Keratinocyte (primary cell): ENCODE measurements at regions not wholly inside any gene's neighbourhood (a gene's known extent, or its start where the extent isn't known, plus 50 kb on each side); places are given as distances from the start of the nearest gene placed in this dataset.

Experiments
- DNase-seq: peaks from one replicate; pipeline ENCODE4 v3.0.0-alpha.2; 2011; ENCODE audit warnings: low read depth, missing footprints, low spot score
- FAIRE-seq: peaks from 2 replicates; lab custom pipeline; 2011; peaks lifted over from hg19 to GRCh38; lab: Jason Lieb, UNC
- H2AFZ ChIP-seq: 2 replicates; pipeline ENCODE4 v1.6.0; 2012; ENCODE audit warnings: low read length, control low read depth, inconsistent platforms; ENCODE audit not compliant: control insufficient read depth
- H3K27ac ChIP-seq: 2 replicates; pipeline ENCODE4 v1.5.1; 2011; ENCODE audit warnings: low read length; ENCODE audit not compliant: control insufficient read depth, insufficient read depth
- H3K27me3 ChIP-seq: 3 replicates; pipeline ENCODE4 v1.6.0; 2011; ENCODE audit warnings: low read length; ENCODE audit not compliant: control insufficient read depth, insufficient read depth; ENCODE audit errors: extremely low read depth
- H3K36me3 ChIP-seq, 2 experiments: 2 replicates in 1 of 2; 3 replicates in 1 of 2; pipeline ENCODE4 v1.5.1; 2011; ENCODE audit warnings: low read length in 2 of 2, mild to moderate bottlenecking in 1 of 2; ENCODE audit not compliant: control insufficient read depth in 2 of 2, insufficient read depth in 2 of 2; ENCODE audit errors: extremely low read depth in 1 of 2
- H3K4me1 ChIP-seq: 3 replicates; pipeline ENCODE4 v1.5.1; 2011; ENCODE audit warnings: low read length; ENCODE audit not compliant: control insufficient read depth, insufficient read depth; ENCODE audit errors: extremely low read depth
- H3K4me2 ChIP-seq: 3 replicates; pipeline ENCODE4 v1.6.0; 2011; ENCODE audit warnings: low read depth, low read length; ENCODE audit not compliant: control insufficient read depth, insufficient read depth; ENCODE audit errors: extremely low read depth
- H3K4me3 ChIP-seq, 3 experiments: fragments of 200-600 bp in 1 of 3; sonication (generic) in 1 of 3; 2 replicates in 2 of 3; 3 replicates in 1 of 3; pipeline ENCODE4 v1.5.1; 2011 to 2016; ENCODE audit warnings: low read length in 3 of 3, mild to moderate bottlenecking in 3 of 3, control low read depth in 2 of 3, inconsistent platforms in 1 of 3, low read depth in 1 of 3, mixed read lengths in 1 of 3, mixed run types in 1 of 3, moderate library complexity in 1 of 3; ENCODE audit not compliant: control insufficient read depth in 2 of 3, insufficient read depth in 2 of 3; ENCODE audit errors: extremely low read depth in 1 of 3
- H3K79me2 ChIP-seq: 2 replicates; pipeline ENCODE4 v1.6.0; 2012; ENCODE audit warnings: low read length; ENCODE audit not compliant: control insufficient read depth, insufficient read depth
- H3K9ac ChIP-seq: 3 replicates; pipeline ENCODE4 v1.6.0; 2011; ENCODE audit warnings: low read length; ENCODE audit not compliant: control insufficient read depth, insufficient read depth; ENCODE audit errors: extremely low read depth
- H3K9me1 ChIP-seq: 3 replicates; pipeline ENCODE4 v1.6.0; 2011; ENCODE audit warnings: low read length; ENCODE audit not compliant: control insufficient read depth, insufficient read depth; ENCODE audit errors: extremely low read depth
- H3K9me3 ChIP-seq: 2 replicates; pipeline ENCODE4 v1.5.1; 2012; ENCODE audit warnings: low read depth, low read length; ENCODE audit not compliant: control insufficient read depth
- H4K20me1 ChIP-seq: 3 replicates; pipeline ENCODE4 v1.6.0; 2011; ENCODE audit warnings: low read length; ENCODE audit not compliant: control insufficient read depth, insufficient read depth; ENCODE audit errors: extremely low read depth
- CTCF ChIP-seq, 3 experiments: IDR thresholded peaks in 1 of 3; conservative IDR thresholded peaks in 1 of 3; optimal IDR thresholded peaks in 1 of 3; 2 replicates in 2 of 3; 3 replicates in 1 of 3; pipeline versions ENCODE3 to v1.5.1; 2011; ENCODE audit warnings: low read length in 3 of 3, mild to moderate bottlenecking in 3 of 3, moderate library complexity in 2 of 3, control low read depth in 1 of 3, inconsistent platforms in 1 of 3; ENCODE audit not compliant: insufficient read depth in 2 of 3; ENCODE audit errors: extremely low read depth in 1 of 3
- EZH2 ChIP-seq: IDR thresholded peaks from one replicate; pipeline ENCODE4 v1.6.1; 2012; ENCODE audit warnings: inconsistent platforms, mild to moderate bottlenecking, low read length, moderate library complexity
- dilution Hi-C: fragments of 300-500 bp; cut with MboI; formaldehyde crosslinking; loops from one replicate; pipeline ENCODE4 v1.7.0; 2020; ENCODE audit warnings: low sequenced_read_pairs; ENCODE audit not compliant: extremely low pct_ligation_motif_present

GRCh38 chr5:52655163-52655562, 132.6 kb upstream of the ITGA1 start:
- Histone ChIP-seq H3K4me3 (no peak overlapping the region), H3K9me1 (no peaks in the 10 kb centered on the region)
- TF ChIP-seq EZH2 (no peak), CTCF (optimal IDR thresholded peaks at IDR 0.05 in 1 of 3, IDR thresholded peaks at IDR 0.05 in 1 of 3, conservative IDR thresholded peaks at IDR 0.05 in 1 of 3; ENCODE audit: extremely low read depth in 1 of 3, insufficient read depth in 2 of 3, low read length in 3 of 3) (no peak)

GRCh38 chr5:52656569-52657246, 131.0 kb upstream of the ITGA1 start:
- H3K4me1 ChIP-seq, result no peaks in the 10 kb centered on the region
- no peaks in the 10 kb centered on the region for H4K20me1 ChIP-seq
- H3K4me3 ChIP-seq, result no peak overlapping the region
- no peaks in the 10 kb centered on the region for H3K36me3 ChIP-seq
- H3K9me1 ChIP-seq, result no peaks in the 10 kb centered on the region
- H3K27ac ChIP-seq, result no peak overlapping the region
- dilution Hi-C loops, result loop anchor here (25.0 kb wide), 1 partner anchor 619 kb away; no protein-coding TSS in a partner anchor
- H3K4me2 ChIP-seq, result no peak overlapping the region
- peaks cover 3% of the 10 kb centered on the region for H3K27me3 ChIP-seq
- TF ChIP-seq CTCF (optimal IDR thresholded peaks at IDR 0.05 in 1 of 3, IDR thresholded peaks at IDR 0.05 in 1 of 3, conservative IDR thresholded peaks at IDR 0.05 in 1 of 3; ENCODE audit: extremely low read depth in 1 of 3, insufficient read depth in 2 of 3, low read length in 3 of 3) (no peak), EZH2 (no peak)
- no peak for DNase-seq
- no peak for FAIRE-seq
- no peak overlapping the region for H2AFZ ChIP-seq
- H3K79me2 ChIP-seq, result no peaks in the 10 kb centered on the region
- H3K9ac ChIP-seq, result no peak overlapping the region
- no peaks in the 10 kb centered on the region for H3K9me3 ChIP-seq

More at GRCh38 chr5:52655163-52655562, 132.6 kb upstream of the ITGA1 start:
- Histone ChIP-seq H3K4me2 (no peak overlapping the region), H2AFZ (no peak overlapping the region), H3K79me2 (no peaks in the 10 kb centered on the region), H3K4me1 (no peaks in the 10 kb centered on the region), H3K27ac (no peak overlapping the region), H3K27me3 (peaks cover 3% of the 10 kb centered on the region), H3K36me3 (no peaks in the 10 kb centered on the region), H3K9ac (no peak overlapping the region), H3K9me3 (no peaks in the 10 kb centered on the region), H4K20me1 (no peaks in the 10 kb centered on the region)
- no peak for FAIRE-seq
- dilution Hi-C loops, result loop anchor here (25.0 kb wide), 1 partner anchor 618 kb away; no protein-coding TSS in a partner anchor
- DNase-seq, result no peak
